NCI-H2227 (cell line): ENCODE measurements at regions not wholly inside any gene's neighbourhood (a gene's known extent, or its start where the extent isn't known, plus 50 kb on each side); places are given as distances from the start of the nearest gene placed in this dataset.

Experiments
- DNase-seq: peaks from one replicate; lab custom pipeline; 2025; ENCODE audit not compliant: unreplicated experiment; lab: John Stamatoyannopoulos, UW

- no peak for DNase-seq
These were observed 222.2 kb downstream of the PPARGC1A start for GRCh38 chr4:23667659-23668058.

- no peak for DNase-seq
These were observed 229.0 kb downstream of the PPARGC1A start for GRCh38 chr4:23660865-23661264.

- no peak for DNase-seq
These were observed 235.1 kb downstream of the PPARGC1A start for GRCh38 chr4:23654791-23655190.

- no peak for DNase-seq
These were observed 240.8 kb downstream of the PPARGC1A start for GRCh38 chr4:23648854-23649596.

GRCh38 chr4:23635468-23635867, 254.4 kb downstream of the PPARGC1A start:
- DNase-seq, result no peak

- DNase-seq, result no peak
These were observed 258.4 kb downstream of the PPARGC1A start for GRCh38 chr4:23631255-23631950.

- no peak for DNase-seq
These were observed 259.7 kb downstream of the PPARGC1A start for GRCh38 chr4:23630110-23630509.

- no peak for DNase-seq
These were observed 260.4 kb downstream of the PPARGC1A start for GRCh38 chr4:23629421-23629820.

- DNase-seq, result peak; percentile 5
These were observed 275.5 kb downstream of the PPARGC1A start for GRCh38 chr4:23614284-23614892.

- no peak for DNase-seq
These were observed 276.1 kb downstream of the PPARGC1A start for GRCh38 chr4:23613782-23614181.

GRCh38 chr4:23602720-23603119, 287.1 kb downstream of the PPARGC1A start:
- no peak for DNase-seq

GRCh38 chr4:23594125-23594524, 295.7 kb downstream of the PPARGC1A start:
- DNase-seq, result no peak

- DNase-seq, result no peak
These were observed 299.4 kb downstream of the PPARGC1A start for GRCh38 chr4:23590431-23590830.

GRCh38 chr4:23584024-23584423, 305.8 kb downstream of the PPARGC1A start:
- DNase-seq, result no peak

GRCh38 chr4:23582671-23583070, 307.2 kb downstream of the PPARGC1A start:
- DNase-seq, result no peak

GRCh38 chr4:23579166-23579565, 310.7 kb downstream of the PPARGC1A start:
- DNase-seq, result no peak

- no peak for DNase-seq
These were observed 312.4 kb downstream of the PPARGC1A start for GRCh38 chr4:23577398-23577797.

- no peak for DNase-seq
These were observed 317.5 kb downstream of the PPARGC1A start for GRCh38 chr4:23572382-23572781.

GRCh38 chr4:23567338-23567737, 322.5 kb downstream of the PPARGC1A start:
- no peak for DNase-seq

- DNase-seq, result no peak
These were observed 329.1 kb downstream of the PPARGC1A start for GRCh38 chr4:23560748-23561147.

GRCh38 chr4:23558101-23558500, 331.7 kb downstream of the PPARGC1A start:
- DNase-seq, result no peak

GRCh38 chr4:23547601-23548000, 342.2 kb downstream of the PPARGC1A start:
- DNase-seq, result no peak
